MM.1S (cell line): ENCODE measurements at regions not wholly inside any gene's neighbourhood (a gene's known extent, or its start where the extent isn't known, plus 50 kb on each side); places are given as distances from the start of the nearest gene placed in this dataset.

Source experiments
- EZH2 ChIP-seq: fragments of 300-600 bp; sonication (generic); optimal IDR thresholded peaks from 2 replicates; pipeline ENCODE3; 2017; ENCODE audit warnings: low read depth, mild to moderate bottlenecking, antibody characterized with exemption, low read length, mixed read lengths
- TF ChIP-seq, protein P1 (sequence below): fragments of 300-600 bp; sonication (generic); IDR thresholded peaks from 2 replicates; pipeline ENCODE4 v1.5.1; 2016; ENCODE audit warnings: antibody characterized with exemption, low read length, mixed read lengths

DNA sequence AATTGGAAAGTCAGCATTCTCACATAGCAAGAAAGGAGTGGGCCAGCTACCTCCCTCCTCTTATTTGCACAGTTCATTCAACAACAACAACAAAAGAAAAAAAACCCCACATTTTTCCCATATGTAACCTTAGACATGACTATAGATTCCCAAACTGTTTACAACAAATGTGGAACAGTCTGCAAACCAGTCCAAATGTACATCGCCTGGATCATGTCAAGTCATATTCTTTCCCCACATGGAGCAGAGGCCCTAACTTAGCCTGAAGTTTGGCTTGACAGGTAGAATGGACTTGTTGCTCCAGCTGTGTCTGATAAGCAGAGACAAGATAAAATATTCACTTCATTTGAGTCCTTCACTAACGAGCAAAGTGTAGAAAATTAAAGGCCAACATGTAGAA is 81.7 kb upstream of the COL24A1 start:
- TF ChIP-seq, protein P1, sequence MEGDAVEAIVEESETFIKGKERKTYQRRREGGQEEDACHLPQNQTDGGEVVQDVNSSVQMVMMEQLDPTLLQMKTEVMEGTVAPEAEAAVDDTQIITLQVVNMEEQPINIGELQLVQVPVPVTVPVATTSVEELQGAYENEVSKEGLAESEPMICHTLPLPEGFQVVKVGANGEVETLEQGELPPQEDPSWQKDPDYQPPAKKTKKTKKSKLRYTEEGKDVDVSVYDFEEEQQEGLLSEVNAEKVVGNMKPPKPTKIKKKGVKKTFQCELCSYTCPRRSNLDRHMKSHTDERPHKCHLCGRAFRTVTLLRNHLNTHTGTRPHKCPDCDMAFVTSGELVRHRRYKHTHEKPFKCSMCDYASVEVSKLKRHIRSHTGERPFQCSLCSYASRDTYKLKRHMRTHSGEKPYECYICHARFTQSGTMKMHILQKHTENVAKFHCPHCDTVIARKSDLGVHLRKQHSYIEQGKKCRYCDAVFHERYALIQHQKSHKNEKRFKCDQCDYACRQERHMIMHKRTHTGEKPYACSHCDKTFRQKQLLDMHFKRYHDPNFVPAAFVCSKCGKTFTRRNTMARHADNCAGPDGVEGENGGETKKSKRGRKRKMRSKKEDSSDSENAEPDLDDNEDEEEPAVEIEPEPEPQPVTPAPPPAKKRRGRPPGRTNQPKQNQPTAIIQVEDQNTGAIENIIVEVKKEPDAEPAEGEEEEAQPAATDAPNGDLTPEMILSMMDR, result no peak
- no peak for TF ChIP-seq EZH2
